ENCODE measurements at regions not wholly inside any gene's neighbourhood (a gene's known extent, or its start where the extent isn't known, plus 50 kb on each side); places are given as distances from the start of the nearest gene placed in this dataset.
A peak's percentile ranks its signal among the peaks of the same experiment; 100 is the strongest.

GRCh38 chr5:125316915-125317535 is 570.6 kb upstream of the ZNF608 start:
- in situ Hi-C loops (cut with HindIII; ENCODE audit: low pct_unique_long_range_greater_than_20kb, low sequenced_read_pairs), result no loop called here

GRCh38 chr5:125317536-125317995 is 571.1 kb upstream of the ZNF608 start:
- in situ Hi-C loops (cut with HindIII; ENCODE audit: low pct_unique_long_range_greater_than_20kb, low sequenced_read_pairs), result no loop called here
- DNase-seq (ENCODE audit: low read depth), result no peak

More at GRCh38 chr5:125316915-125317535, 570.6 kb upstream of the ZNF608 start:
- no peak for DNase-seq (ENCODE audit: low read depth)

GRCh38 chr5:125321654-125322053 is 575.2 kb upstream of the ZNF608 start:
- DNase-seq (ENCODE audit: low read depth), result no peak
- in situ Hi-C loops (cut with HindIII; ENCODE audit: low pct_unique_long_range_greater_than_20kb, low sequenced_read_pairs), result no loop called here

- in situ Hi-C loops (cut with HindIII; ENCODE audit: low pct_unique_long_range_greater_than_20kb, low sequenced_read_pairs), result no loop called here
- no peak for DNase-seq (ENCODE audit: low read depth)
These were observed 577.2 kb upstream of the ZNF608 start for GRCh38 chr5:125323613-125324012.

GRCh38 chr5:125325488-125326149 is 579.2 kb upstream of the ZNF608 start:
- in situ Hi-C loops (cut with HindIII; ENCODE audit: low pct_unique_long_range_greater_than_20kb, low sequenced_read_pairs), result no loop called here
- no peak for DNase-seq (ENCODE audit: low read depth)

- in situ Hi-C loops (cut with HindIII; ENCODE audit: low pct_unique_long_range_greater_than_20kb, low sequenced_read_pairs), result no loop called here
- DNase-seq (ENCODE audit: low read depth), result peak; percentile 46
These were observed 579.7 kb upstream of the ZNF608 start for GRCh38 chr5:125326150-125326510.

- in situ Hi-C loops (cut with HindIII; ENCODE audit: low pct_unique_long_range_greater_than_20kb, low sequenced_read_pairs), result no loop called here
- no peak for DNase-seq (ENCODE audit: low read depth)
These were observed 581.2 kb upstream of the ZNF608 start for GRCh38 chr5:125327676-125328075.

GRCh38 chr5:125331987-125332598 is 585.7 kb upstream of the ZNF608 start:
- no peak for DNase-seq (ENCODE audit: low read depth)
- in situ Hi-C loops (cut with HindIII; ENCODE audit: low pct_unique_long_range_greater_than_20kb, low sequenced_read_pairs), result no loop called here

GRCh38 chr5:125333416-125333815 is 587.0 kb upstream of the ZNF608 start:
- in situ Hi-C loops (cut with HindIII; ENCODE audit: low pct_unique_long_range_greater_than_20kb, low sequenced_read_pairs), result no loop called here
- no peak for DNase-seq (ENCODE audit: low read depth)

- no peak for DNase-seq (ENCODE audit: low read depth)
- in situ Hi-C loops (cut with HindIII; ENCODE audit: low pct_unique_long_range_greater_than_20kb, low sequenced_read_pairs), result no loop called here
These were observed 590.0 kb upstream of the ZNF608 start for GRCh38 chr5:125336401-125336800.

- in situ Hi-C loops (cut with HindIII; ENCODE audit: low pct_unique_long_range_greater_than_20kb, low sequenced_read_pairs), result no loop called here
These were observed 590.9 kb upstream of the ZNF608 start for GRCh38 chr5:125337294-125337693.

GRCh38 chr5:125338440-125339174 is 592.2 kb upstream of the ZNF608 start:
- DNase-seq (ENCODE audit: low read depth), result no peak
- in situ Hi-C loops (cut with HindIII; ENCODE audit: low pct_unique_long_range_greater_than_20kb, low sequenced_read_pairs), result no loop called here

More at GRCh38 chr5:125337294-125337693, 590.9 kb upstream of the ZNF608 start:
- DNase-seq (ENCODE audit: low read depth), result no peak

- in situ Hi-C loops (cut with HindIII; ENCODE audit: low pct_unique_long_range_greater_than_20kb, low sequenced_read_pairs), result no loop called here
These were observed 595.0 kb upstream of the ZNF608 start for GRCh38 chr5:125341436-125341835.

GRCh38 chr5:125343015-125343414 is 596.6 kb upstream of the ZNF608 start:
- in situ Hi-C loops (cut with HindIII; ENCODE audit: low pct_unique_long_range_greater_than_20kb, low sequenced_read_pairs), result no loop called here
- DNase-seq (ENCODE audit: low read depth), result no peak

More at GRCh38 chr5:125341436-125341835, 595.0 kb upstream of the ZNF608 start:
- no peak for DNase-seq (ENCODE audit: low read depth)

- in situ Hi-C loops (cut with HindIII; ENCODE audit: low pct_unique_long_range_greater_than_20kb, low sequenced_read_pairs), result no loop called here
- DNase-seq (ENCODE audit: low read depth), result no peak
These were observed 599.9 kb upstream of the ZNF608 start for GRCh38 chr5:125346316-125346715.

GRCh38 chr5:125348221-125348692 is 601.8 kb upstream of the ZNF608 start:
- in situ Hi-C loops (cut with HindIII; ENCODE audit: low pct_unique_long_range_greater_than_20kb, low sequenced_read_pairs), result no loop called here
- no peak for DNase-seq (ENCODE audit: low read depth)

- DNase-seq (ENCODE audit: low read depth), result no peak
These were observed 602.7 kb upstream of the ZNF608 start for GRCh38 chr5:125348936-125349831.

GRCh38 chr5:125357660-125358059 is 611.2 kb upstream of the ZNF608 start:
- in situ Hi-C loops (cut with HindIII; ENCODE audit: low pct_unique_long_range_greater_than_20kb, low sequenced_read_pairs), result no loop called here
- DNase-seq (ENCODE audit: low read depth), result no peak

More at GRCh38 chr5:125348936-125349831, 602.7 kb upstream of the ZNF608 start:
- in situ Hi-C loops (cut with HindIII; ENCODE audit: low pct_unique_long_range_greater_than_20kb, low sequenced_read_pairs), result no loop called here
